ENCODE measurements at regions not wholly inside any gene's neighbourhood (a gene's known extent, or its start where the extent isn't known, plus 50 kb on each side); places are given as distances from the start of the nearest gene placed in this dataset.

DNA sequence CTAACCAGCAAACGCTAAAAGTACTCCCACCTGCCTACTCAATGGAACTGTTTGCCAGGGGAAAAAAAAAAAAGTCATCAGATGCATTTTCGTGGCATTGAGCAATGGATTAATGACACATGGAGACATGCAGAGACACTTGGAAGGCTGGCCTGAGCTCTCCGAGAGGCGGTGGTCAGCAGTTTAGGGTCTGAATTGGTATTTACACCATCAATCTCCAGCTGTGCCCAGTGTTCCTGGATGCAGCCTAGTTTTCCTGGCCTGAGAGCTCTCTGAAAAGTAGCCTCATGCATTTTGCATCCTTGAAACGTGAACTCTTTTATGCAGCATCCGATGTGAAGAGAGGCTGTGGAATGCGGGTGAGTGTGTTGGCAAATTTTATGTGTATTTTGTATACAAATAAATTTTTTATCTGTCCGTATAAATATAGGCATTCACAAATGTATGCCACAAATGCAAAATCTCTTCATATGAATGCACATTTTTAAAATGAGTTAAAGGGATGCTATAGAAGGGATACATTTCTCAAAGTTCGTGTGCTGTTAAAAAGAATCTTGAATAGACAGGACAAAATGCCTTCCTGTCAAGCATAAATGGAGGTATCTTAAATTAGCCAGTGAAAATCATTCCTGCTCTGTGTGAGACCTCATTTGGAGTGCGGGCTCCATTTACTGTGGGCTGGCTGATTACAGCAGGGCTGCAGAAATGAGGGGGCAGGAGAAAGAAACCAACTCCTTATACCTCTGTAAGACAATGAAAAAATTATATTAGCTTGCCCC, 137.7 kb upstream of the PFKP start:
- no peaks in the 10 kb centered on the region for H3K36me3 Mint-ChIP-seq
- no peak for DNase-seq (ENCODE audit: low spot score)
- peak; percentile 36; the same call in 1 of the 2 replicates for ATAC-seq
- POLR2A ChIA-PET: no interaction called here
- peaks cover 6% of the 10 kb centered on the region; the same call in 1 of the 2 replicates for H3K9me3 Mint-ChIP-seq
- no peak for TF ChIP-seq TEAD1 (CRISPR knock-in tag; IDR thresholded peaks at IDR 0.05)
- TF ChIP-seq NR1H2 (CRISPR knock-in tag; IDR thresholded peaks at IDR 0.05): no peak
- no peak for TF ChIP-seq SMAD3 (CRISPR knock-in tag; IDR thresholded peaks at IDR 0.05; ENCODE audit: borderline replicate concordance)
- TF ChIP-seq, protein P1, sequence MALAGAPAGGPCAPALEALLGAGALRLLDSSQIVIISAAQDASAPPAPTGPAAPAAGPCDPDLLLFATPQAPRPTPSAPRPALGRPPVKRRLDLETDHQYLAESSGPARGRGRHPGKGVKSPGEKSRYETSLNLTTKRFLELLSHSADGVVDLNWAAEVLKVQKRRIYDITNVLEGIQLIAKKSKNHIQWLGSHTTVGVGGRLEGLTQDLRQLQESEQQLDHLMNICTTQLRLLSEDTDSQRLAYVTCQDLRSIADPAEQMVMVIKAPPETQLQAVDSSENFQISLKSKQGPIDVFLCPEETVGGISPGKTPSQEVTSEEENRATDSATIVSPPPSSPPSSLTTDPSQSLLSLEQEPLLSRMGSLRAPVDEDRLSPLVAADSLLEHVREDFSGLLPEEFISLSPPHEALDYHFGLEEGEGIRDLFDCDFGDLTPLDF (CRISPR knock-in tag; IDR thresholded peaks at IDR 0.05): no peak
- TF ChIP-seq, protein P2, sequence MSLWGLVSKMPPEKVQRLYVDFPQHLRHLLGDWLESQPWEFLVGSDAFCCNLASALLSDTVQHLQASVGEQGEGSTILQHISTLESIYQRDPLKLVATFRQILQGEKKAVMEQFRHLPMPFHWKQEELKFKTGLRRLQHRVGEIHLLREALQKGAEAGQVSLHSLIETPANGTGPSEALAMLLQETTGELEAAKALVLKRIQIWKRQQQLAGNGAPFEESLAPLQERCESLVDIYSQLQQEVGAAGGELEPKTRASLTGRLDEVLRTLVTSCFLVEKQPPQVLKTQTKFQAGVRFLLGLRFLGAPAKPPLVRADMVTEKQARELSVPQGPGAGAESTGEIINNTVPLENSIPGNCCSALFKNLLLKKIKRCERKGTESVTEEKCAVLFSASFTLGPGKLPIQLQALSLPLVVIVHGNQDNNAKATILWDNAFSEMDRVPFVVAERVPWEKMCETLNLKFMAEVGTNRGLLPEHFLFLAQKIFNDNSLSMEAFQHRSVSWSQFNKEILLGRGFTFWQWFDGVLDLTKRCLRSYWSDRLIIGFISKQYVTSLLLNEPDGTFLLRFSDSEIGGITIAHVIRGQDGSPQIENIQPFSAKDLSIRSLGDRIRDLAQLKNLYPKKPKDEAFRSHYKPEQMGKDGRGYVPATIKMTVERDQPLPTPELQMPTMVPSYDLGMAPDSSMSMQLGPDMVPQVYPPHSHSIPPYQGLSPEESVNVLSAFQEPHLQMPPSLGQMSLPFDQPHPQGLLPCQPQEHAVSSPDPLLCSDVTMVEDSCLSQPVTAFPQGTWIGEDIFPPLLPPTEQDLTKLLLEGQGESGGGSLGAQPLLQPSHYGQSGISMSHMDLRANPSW (CRISPR knock-in tag; conservative IDR thresholded peaks at IDR 0.05; ENCODE audit: low read depth): no peak
- CTCF ChIA-PET: interaction anchor here (0.6 to 2.6 kb wide), 7 partner anchors 49 to 310 kb away, joined by 3 to 73 read pairs (median 9); no protein-coding TSS in a partner anchor
- peaks cover 45% of the 10 kb centered on the region for H3K4me1 Mint-ChIP-seq
- no peaks in the 10 kb centered on the region; the same call in 1 of the 2 replicates for H3K27me3 Mint-ChIP-seq (ENCODE audit: low read depth)
- no peak overlapping the region for H3K27ac Mint-ChIP-seq
- H3K4me3 Mint-ChIP-seq: no peak overlapping the region

DNA sequence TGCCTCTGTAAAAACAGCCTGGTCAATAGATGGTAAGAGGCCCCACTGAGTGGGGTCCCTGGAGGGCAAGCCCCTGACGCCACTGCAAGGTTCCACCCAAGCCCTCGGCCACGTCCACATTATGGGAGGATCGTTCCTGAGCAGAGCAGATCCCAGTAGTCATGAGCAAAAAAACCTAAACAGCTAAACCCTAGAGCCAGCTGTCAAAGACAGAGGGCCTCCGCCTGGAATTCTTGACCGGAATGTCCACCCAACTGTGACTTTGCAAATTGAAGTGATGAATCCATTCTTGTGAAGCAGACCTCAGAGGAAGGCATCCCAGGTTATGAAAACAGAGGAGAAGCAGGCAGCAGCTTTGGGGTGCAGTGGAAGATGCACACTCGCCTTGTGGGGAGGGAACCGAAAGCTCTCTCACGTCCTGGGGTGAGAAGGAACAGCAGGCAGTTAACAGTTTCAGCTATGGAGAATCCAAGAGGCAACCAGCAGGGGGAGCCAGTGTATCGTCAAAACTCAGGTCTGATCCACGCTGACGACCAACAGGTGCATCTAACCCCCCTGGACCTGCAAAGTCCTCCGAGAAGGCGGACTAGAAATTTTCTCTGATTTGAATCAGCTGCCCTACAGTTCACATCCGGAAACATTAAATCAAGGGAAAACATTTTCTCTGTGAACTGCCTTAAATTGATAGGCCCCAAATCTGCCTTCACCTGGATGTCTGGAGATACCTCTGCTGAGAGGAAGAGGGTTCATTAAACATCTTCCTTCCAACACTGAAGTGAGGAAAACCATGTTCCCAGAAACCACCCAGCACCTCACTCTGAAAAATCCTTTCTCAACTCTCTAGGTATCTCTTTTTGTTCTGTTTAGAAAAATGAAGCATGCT, 139.1 kb upstream of the PFKP start:
- no peak overlapping the region for H3K27ac Mint-ChIP-seq
- no peaks in the 10 kb centered on the region; the same call in 1 of the 2 replicates for H3K27me3 Mint-ChIP-seq (ENCODE audit: low read depth)
- DNase-seq (ENCODE audit: low spot score): peak; percentile 89
- POLR2A ChIA-PET: interaction anchor here (0.6 kb wide), 1 partner anchor 20 kb away, joined by 3 read pairs; no protein-coding TSS in a partner anchor
- H3K36me3 Mint-ChIP-seq: no peaks in the 10 kb centered on the region
- ATAC-seq: peak; percentile 85
- no peak for TF ChIP-seq TCF7 (CRISPR knock-in tag; IDR thresholded peaks at IDR 0.05; ENCODE audit: low read depth)
- TF ChIP-seq, protein P3, sequence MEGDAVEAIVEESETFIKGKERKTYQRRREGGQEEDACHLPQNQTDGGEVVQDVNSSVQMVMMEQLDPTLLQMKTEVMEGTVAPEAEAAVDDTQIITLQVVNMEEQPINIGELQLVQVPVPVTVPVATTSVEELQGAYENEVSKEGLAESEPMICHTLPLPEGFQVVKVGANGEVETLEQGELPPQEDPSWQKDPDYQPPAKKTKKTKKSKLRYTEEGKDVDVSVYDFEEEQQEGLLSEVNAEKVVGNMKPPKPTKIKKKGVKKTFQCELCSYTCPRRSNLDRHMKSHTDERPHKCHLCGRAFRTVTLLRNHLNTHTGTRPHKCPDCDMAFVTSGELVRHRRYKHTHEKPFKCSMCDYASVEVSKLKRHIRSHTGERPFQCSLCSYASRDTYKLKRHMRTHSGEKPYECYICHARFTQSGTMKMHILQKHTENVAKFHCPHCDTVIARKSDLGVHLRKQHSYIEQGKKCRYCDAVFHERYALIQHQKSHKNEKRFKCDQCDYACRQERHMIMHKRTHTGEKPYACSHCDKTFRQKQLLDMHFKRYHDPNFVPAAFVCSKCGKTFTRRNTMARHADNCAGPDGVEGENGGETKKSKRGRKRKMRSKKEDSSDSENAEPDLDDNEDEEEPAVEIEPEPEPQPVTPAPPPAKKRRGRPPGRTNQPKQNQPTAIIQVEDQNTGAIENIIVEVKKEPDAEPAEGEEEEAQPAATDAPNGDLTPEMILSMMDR (IDR thresholded peaks at IDR 0.05): peak; percentile 85
- peaks cover 9% of the 10 kb centered on the region; the same call in 1 of the 2 replicates for H3K9me3 Mint-ChIP-seq
- CTCF ChIA-PET: interaction anchor here (0.6 to 2.6 kb wide), 38 partner anchors 8 to 1508 kb away, joined by 3 to 73 read pairs (median 4); partner anchors contain the start of gene PITRM1
- H3K4me1 Mint-ChIP-seq: peaks cover 30% of the 10 kb centered on the region
- no peak overlapping the region for H3K4me3 Mint-ChIP-seq

DNA sequence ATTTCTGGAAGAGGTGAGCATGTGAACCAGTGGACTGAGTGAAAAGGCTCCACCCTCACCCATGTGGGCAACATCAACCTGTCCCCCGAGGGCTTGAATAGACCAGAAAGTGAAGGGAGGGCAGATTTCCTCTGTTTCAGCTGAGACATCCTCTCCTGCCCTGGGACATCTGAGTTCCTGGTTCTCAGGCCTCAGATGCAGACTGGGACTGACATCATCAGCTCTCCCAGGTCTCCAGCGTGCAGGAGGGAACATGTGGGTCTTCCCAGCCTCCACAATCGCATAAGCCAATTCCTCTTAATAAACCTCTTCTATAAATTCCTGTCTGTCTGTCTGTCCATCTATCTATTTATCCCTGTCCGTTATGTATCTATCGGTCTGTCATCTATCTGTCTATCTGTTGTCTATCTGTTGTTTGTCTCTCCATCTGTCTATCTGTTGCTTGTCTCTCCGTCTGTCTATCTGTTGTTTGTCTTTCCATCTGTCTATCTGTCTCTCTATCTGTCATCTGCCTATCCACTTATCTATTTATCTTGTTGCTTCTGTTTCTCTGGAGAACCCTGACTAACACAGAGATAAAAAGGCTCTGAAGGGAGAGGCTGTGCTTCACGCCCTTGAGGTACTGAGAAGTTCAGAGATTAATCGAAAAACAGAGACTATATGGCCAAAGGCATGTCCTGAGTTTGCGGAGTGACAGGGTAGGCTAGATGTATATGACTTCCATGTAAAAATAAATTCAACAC, 140.3 kb upstream of the PFKP start:
- no peaks in the 10 kb centered on the region; the same call in 1 of the 2 replicates for H3K27me3 Mint-ChIP-seq (ENCODE audit: low read depth)
- POLR2A ChIA-PET: no interaction called here
- ATAC-seq (no peak), DNase-seq (ENCODE audit: low spot score) (no peak)
- H3K27ac Mint-ChIP-seq: no peak overlapping the region
- no peaks in the 10 kb centered on the region for H3K36me3 Mint-ChIP-seq
- peaks cover 30% of the 10 kb centered on the region for H3K4me1 Mint-ChIP-seq
- peaks cover 13% of the 10 kb centered on the region for H3K9me3 Mint-ChIP-seq
- CTCF ChIA-PET: interaction anchor here (0.8 to 2.6 kb wide), 8 partner anchors 9 to 1507 kb away, joined by 3 to 73 read pairs (median 7); partner anchors contain the start of gene PITRM1
- no peak overlapping the region for H3K4me3 Mint-ChIP-seq
- TF ChIP-seq, protein P4, sequence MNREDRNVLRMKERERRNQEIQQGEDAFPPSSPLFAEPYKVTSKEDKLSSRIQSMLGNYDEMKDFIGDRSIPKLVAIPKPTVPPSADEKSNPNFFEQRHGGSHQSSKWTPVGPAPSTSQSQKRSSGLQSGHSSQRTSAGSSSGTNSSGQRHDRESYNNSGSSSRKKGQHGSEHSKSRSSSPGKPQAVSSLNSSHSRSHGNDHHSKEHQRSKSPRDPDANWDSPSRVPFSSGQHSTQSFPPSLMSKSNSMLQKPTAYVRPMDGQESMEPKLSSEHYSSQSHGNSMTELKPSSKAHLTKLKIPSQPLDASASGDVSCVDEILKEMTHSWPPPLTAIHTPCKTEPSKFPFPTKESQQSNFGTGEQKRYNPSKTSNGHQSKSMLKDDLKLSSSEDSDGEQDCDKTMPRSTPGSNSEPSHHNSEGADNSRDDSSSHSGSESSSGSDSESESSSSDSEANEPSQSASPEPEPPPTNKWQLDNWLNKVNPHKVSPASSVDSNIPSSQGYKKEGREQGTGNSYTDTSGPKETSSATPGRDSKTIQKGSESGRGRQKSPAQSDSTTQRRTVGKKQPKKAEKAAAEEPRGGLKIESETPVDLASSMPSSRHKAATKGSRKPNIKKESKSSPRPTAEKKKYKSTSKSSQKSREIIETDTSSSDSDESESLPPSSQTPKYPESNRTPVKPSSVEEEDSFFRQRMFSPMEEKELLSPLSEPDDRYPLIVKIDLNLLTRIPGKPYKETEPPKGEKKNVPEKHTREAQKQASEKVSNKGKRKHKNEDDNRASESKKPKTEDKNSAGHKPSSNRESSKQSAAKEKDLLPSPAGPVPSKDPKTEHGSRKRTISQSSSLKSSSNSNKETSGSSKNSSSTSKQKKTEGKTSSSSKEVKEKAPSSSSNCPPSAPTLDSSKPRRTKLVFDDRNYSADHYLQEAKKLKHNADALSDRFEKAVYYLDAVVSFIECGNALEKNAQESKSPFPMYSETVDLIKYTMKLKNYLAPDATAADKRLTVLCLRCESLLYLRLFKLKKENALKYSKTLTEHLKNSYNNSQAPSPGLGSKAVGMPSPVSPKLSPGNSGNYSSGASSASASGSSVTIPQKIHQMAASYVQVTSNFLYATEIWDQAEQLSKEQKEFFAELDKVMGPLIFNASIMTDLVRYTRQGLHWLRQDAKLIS (CRISPR knock-in tag; IDR thresholded peaks at IDR 0.05; ENCODE audit: borderline replicate concordance): no peak
- TF ChIP-seq ZNF219 (CRISPR knock-in tag; IDR thresholded peaks at IDR 0.05; ENCODE audit: borderline replicate concordance) (no peak), CREB1 (CRISPR knock-in tag; IDR thresholded peaks at IDR 0.05) (no peak), RORB (CRISPR knock-in tag; IDR thresholded peaks at IDR 0.05) (no peak), OVOL2 (CRISPR knock-in tag; IDR thresholded peaks at IDR 0.05; ENCODE audit: borderline replicate concordance) (no peak), ZNF232 (CRISPR knock-in tag; IDR thresholded peaks at IDR 0.05) (no peak)
- TF ChIP-seq, protein P5, sequence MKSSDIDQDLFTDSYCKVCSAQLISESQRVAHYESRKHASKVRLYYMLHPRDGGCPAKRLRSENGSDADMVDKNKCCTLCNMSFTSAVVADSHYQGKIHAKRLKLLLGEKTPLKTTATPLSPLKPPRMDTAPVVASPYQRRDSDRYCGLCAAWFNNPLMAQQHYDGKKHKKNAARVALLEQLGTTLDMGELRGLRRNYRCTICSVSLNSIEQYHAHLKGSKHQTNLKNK (CRISPR knock-in tag; IDR thresholded peaks at IDR 0.05): no peak
- TF ChIP-seq, protein P1 (CRISPR knock-in tag; IDR thresholded peaks at IDR 0.05): no peak
